Nephron progenitor cell (in vitro differentiated cells): ENCODE measurements at regions not wholly inside any gene's neighbourhood (a gene's known extent, or its start where the extent isn't known, plus 50 kb on each side); places are given as distances from the start of the nearest gene placed in this dataset.

ENCODE experiments used
- DNase-seq: peaks from one replicate; pipeline ENCODE4 v3.0.0; 2021
- H3K27ac Mint-ChIP-seq: 2 replicates; pipeline ENCODE4 v1.8.0; 2021; ENCODE audit warnings: mild to moderate bottlenecking, moderate library complexity, mixed read lengths
- H3K27me3 Mint-ChIP-seq: 2 replicates; pipeline ENCODE4 v1.8.0; 2021; ENCODE audit warnings: mild to moderate bottlenecking, low read depth, mixed read lengths; ENCODE audit not compliant: poor library complexity
- H3K36me3 Mint-ChIP-seq: 2 replicates; pipeline ENCODE4 v1.8.0; 2021; ENCODE audit warnings: low read depth, mixed read lengths
- H3K4me1 Mint-ChIP-seq: 2 replicates; pipeline ENCODE4 v1.8.0; 2021; ENCODE audit warnings: mixed read lengths
- H3K4me3 Mint-ChIP-seq: 2 replicates; pipeline ENCODE4 v1.8.0; 2021; ENCODE audit warnings: mild to moderate bottlenecking, moderate library complexity, mixed read lengths
- H3K9me3 Mint-ChIP-seq: 2 replicates; pipeline ENCODE4 v1.8.0; 2021; ENCODE audit warnings: mild to moderate bottlenecking, moderate library complexity, mixed read lengths
- TF ChIP-seq, protein P1 (sequence below): fragments of 200-600 bp; sonication (generic); IDR thresholded peaks from 2 replicates; pipeline ENCODE4 v1.5.0; 2021; ENCODE audit warnings: antibody characterized with exemption

DNA sequence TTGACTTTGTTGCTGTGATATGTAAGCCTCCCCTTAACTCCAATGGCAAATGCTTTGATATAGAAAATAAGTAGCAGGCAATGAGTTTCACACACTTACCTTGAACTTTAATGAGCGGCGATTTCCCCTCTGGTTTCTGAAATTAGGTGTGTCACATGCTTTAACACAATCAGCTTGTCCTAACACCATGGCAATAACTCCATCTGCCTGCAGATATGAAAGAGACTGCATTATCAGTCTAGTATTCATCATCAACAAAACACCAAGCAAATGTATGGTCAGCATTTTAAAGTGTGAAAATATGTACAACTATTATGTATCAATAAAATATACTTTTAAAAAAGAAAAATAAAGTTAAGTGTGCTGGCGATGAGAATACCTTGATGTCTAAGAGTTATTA, 128.8 kb upstream of the FAM9B start:
- Mint-ChIP-seq H3K9me3 (peaks cover 31% of the 10 kb centered on the region), H3K27me3 (no peaks in the 10 kb centered on the region)
- TF ChIP-seq, protein P1, sequence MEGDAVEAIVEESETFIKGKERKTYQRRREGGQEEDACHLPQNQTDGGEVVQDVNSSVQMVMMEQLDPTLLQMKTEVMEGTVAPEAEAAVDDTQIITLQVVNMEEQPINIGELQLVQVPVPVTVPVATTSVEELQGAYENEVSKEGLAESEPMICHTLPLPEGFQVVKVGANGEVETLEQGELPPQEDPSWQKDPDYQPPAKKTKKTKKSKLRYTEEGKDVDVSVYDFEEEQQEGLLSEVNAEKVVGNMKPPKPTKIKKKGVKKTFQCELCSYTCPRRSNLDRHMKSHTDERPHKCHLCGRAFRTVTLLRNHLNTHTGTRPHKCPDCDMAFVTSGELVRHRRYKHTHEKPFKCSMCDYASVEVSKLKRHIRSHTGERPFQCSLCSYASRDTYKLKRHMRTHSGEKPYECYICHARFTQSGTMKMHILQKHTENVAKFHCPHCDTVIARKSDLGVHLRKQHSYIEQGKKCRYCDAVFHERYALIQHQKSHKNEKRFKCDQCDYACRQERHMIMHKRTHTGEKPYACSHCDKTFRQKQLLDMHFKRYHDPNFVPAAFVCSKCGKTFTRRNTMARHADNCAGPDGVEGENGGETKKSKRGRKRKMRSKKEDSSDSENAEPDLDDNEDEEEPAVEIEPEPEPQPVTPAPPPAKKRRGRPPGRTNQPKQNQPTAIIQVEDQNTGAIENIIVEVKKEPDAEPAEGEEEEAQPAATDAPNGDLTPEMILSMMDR: no peak

DNA sequence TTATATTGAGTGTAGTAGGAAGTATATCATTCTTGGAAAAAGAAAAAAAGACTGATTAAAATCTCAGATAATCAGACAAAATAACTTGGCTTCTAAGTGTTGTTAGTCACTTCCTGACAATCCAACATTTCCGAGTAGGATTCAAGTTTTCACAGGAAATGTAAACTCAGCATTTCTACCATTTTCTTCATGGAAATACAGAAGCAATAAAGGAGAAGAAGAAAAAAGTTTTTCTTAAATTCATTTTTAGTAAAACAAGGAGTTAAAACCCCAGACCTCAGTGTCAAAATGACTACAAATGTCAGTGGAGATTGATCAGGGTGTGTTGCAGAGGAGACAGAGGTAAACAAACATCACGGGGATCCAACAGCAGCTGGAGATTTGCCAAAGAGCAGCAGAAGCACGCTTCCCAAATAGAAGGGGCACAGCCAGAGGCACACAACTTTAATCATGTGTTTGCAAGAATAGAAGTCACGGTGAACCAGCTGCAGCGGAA, 129.3 kb upstream of the FAM9B start:
- no peak for DNase-seq
- TF ChIP-seq, protein P1: no peak

More for the DNA sequence above, 128.8 kb upstream of the FAM9B start:
- Mint-ChIP-seq H3K4me3 (no peak overlapping the region), H3K36me3 (peaks cover 8% of the 10 kb centered on the region), H3K4me1 (peaks cover 14% of the 10 kb centered on the region), H3K27ac (no peak overlapping the region)
- DNase-seq: no peak

DNA sequence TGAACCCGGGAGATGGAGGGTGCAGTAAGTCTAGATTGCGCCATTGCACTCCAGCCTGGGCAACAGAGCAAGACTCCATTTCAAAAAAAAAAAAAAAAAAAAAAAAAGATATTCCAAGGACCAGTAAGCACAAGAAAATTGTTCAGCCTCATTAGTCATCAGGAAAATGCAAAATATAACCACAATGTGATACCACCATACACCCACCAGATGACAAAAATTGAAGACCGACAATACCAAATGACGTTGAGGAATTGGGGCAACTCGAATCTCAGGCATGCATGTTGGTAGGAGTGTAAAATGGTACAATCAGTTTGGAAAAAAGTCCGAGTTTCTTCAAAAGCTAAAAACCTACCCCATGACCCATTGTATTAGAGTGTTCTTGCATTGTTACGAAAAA, 130.2 kb upstream of the FAM9B start:
- peaks cover 11% of the 10 kb centered on the region for H3K36me3 Mint-ChIP-seq
- peaks cover 33% of the 10 kb centered on the region for H3K9me3 Mint-ChIP-seq
- peaks cover 7% of the 10 kb centered on the region for H3K4me1 Mint-ChIP-seq
- no peaks in the 10 kb centered on the region for H3K27me3 Mint-ChIP-seq
- H3K27ac Mint-ChIP-seq: no peak overlapping the region
- no peak overlapping the region for H3K4me3 Mint-ChIP-seq
- no peak for DNase-seq
- TF ChIP-seq, protein P1: no peak

More for the DNA sequence above, 129.3 kb upstream of the FAM9B start:
- peaks cover 11% of the 10 kb centered on the region for H3K36me3 Mint-ChIP-seq
- peaks cover 11% of the 10 kb centered on the region for H3K4me1 Mint-ChIP-seq
- H3K4me3 Mint-ChIP-seq: no peak overlapping the region
- no peak overlapping the region for H3K27ac Mint-ChIP-seq
- peaks cover 33% of the 10 kb centered on the region for H3K9me3 Mint-ChIP-seq
- H3K27me3 Mint-ChIP-seq: no peaks in the 10 kb centered on the region

DNA sequence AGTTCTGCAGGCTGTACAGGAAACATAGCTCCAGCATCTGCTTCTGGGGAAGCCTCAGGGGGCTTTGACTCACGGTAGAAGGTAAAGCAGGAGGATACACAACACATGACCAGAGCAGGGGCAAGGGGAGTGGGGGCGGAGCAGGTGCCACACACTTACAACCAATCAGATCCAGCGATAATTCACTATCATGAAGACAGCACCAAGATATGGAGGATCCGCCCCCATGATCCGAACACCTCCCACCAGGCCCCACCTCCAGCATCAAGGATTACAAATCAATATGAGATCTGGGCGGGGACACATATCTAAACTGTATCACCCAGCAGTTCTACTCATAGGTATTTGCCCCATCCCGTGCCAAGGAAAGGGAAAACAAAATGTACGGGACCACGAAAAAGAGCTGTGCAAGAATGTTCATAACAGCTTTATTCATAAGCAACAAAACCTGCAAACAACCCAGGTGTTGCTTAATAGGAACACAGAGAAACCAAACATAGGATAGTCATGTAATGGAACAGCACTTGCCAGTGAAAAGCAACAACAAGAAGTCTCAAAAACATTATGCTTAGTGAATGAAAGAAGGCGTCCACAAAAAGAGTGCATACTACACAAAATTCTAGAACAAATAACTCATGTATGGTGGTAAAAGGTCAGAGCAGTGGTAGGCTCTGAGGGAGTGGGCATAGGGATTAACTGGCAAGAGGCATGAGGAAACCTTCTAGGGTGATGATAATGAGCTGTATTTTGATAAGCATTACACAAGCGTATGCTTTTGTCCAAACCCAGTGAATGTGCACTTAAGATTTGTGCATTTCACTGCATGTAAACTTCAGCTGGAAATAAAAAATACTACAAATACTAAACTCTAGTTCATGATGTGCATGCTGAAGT, 130.9 kb upstream of the FAM9B start:
- H3K27ac Mint-ChIP-seq: no peak overlapping the region
- H3K4me1 Mint-ChIP-seq: peaks cover 7% of the 10 kb centered on the region
- H3K36me3 Mint-ChIP-seq: peaks cover 11% of the 10 kb centered on the region
- peaks cover 34% of the 10 kb centered on the region for H3K9me3 Mint-ChIP-seq
- H3K27me3 Mint-ChIP-seq: no peaks in the 10 kb centered on the region
- no peak for DNase-seq
- H3K4me3 Mint-ChIP-seq: no peak overlapping the region
- TF ChIP-seq, protein P1: no peak

DNA sequence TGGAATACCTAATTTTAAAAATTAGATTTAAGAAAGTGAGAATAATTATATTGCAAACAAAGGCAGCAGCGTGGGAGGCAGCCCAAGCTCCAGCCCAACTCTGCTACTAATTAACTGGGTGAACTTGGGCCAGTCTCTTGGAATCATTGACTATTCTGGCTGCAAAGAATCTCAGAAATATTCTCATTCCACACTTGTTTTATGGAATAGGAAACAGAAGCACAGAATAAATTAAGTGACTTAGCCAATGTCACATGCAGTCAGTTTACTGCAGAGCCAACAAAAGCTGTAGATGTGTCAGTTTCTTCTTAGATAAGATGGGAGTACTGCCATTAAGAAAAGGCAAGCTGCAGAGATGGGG, 132.6 kb upstream of the FAM9B start:
- H3K36me3 Mint-ChIP-seq: peaks cover 11% of the 10 kb centered on the region
- DNase-seq: no peak
- H3K27me3 Mint-ChIP-seq: no peaks in the 10 kb centered on the region
- peaks cover 34% of the 10 kb centered on the region for H3K9me3 Mint-ChIP-seq
- TF ChIP-seq, protein P1: no peak
- peaks cover 7% of the 10 kb centered on the region for H3K4me1 Mint-ChIP-seq
- H3K4me3 Mint-ChIP-seq: no peak overlapping the region
- H3K27ac Mint-ChIP-seq: no peak overlapping the region
